Pancreas (tissue), 10 donors: ENCODE measurements at regions not wholly inside any gene's neighbourhood (a gene's known extent, or its start where the extent isn't known, plus 50 kb on each side); places are given as distances from the start of the nearest gene placed in this dataset.

Source experiments
- ATAC-seq, 4 donors: fragments of 200-7000 bp; cut with Tn5 transposase; one replicate each; pipeline versions ENCODE4 v1.8.0 to v1.9.1; 2020; ENCODE audit warnings: mild to moderate bottlenecking in 4 of 4, moderate library complexity in 4 of 4
- DNase-seq, 6 donors: peaks; one replicate each; pipeline ENCODE4 v3.0.0-alpha.2; 2020
- FAIRE-seq: peaks from 2 replicates; lab custom pipeline; 2012; peaks lifted over from hg19 to GRCh38; lab: Jason Lieb, UNC
- H3K27ac ChIP-seq, 4 donors: fragments of 200-600 bp; sonication (generic); 1 replicate in 3 of 4; 2 replicates in 1 of 4; pipeline versions ENCODE4 v1.5.0 to v1.8.0; 2020
- H3K27me3 ChIP-seq, 4 donors: fragments of 200-600 bp; one replicate each; pipeline ENCODE4 v1.8.0; 2021
- H3K36me3 ChIP-seq, 3 donors: fragments of 200-600 bp; sonication (generic) in 1 of 3; one replicate each; pipeline versions ENCODE4 v1.5.0 to v1.8.0; 2020 to 2021
- H3K4me1 ChIP-seq, 3 donors: fragments of 200-600 bp; one replicate each; pipeline ENCODE4 v1.8.0; 2021
- H3K4me3 ChIP-seq, 4 donors: fragments of 200-600 bp; sonication (generic) in 2 of 4; one replicate each; pipeline versions ENCODE4 v1.5.0 to v1.8.0; 2020 to 2021
- H3K9me3 ChIP-seq, 4 donors: fragments of 200-600 bp; one replicate each; pipeline ENCODE4 v1.8.0; 2021
- WGBS, 2 donors: extraction: QIAGEN DNeasy Blood & Tissue Kit; methylation state at CpG; one replicate each; pipeline ENCODE4 v1.1.7; 2013; 5-methylcytosine and 5-hydroxymethylcytosine counted together
- intact Hi-C, 3 donors: fragments of 100-400 bp; cut with DNase I; formaldehyde crosslinking; loops; one replicate each; pipeline versions ENCODE4 v1.11.1 to v1.14.2; 2022
- TF ChIP-seq, protein P1 (sequence below), 4 donors: fragments of 200-600 bp; sonication (generic) in 3 of 4; IDR thresholded peaks; one replicate each; pipeline versions ENCODE4 v1.5.0 to v1.8.0; 2021; ENCODE audit warnings: antibody characterized with exemption in 4 of 4
- donor health status: healthy with polysubstance abuse.
- donor health status: DM: no; HTN: no; CAD: no; lungs with moderate emphysema.
- donor health status: DM: no; HTN: no; CAD: no.
- donor health status: control.
- donor health status: control.
- donor health status: Bipolar disorder and iron deficiency.
- donor health status: DM: yes; HTN: yes; CAD: no.
- donor health status: DM: no; HTN: no; CAD: no.
- donor health status: DM: no; HTN: no; CAD: no.
- donor health status: DM: yes; HTN: yes; CAD: no.

- ATAC-seq: no peak
- Histone ChIP-seq H3K27ac (no peak overlapping the region), H3K9me3 (no peaks in the 10 kb centered on the region), H3K4me1 (no peaks in the 10 kb centered on the region), H3K36me3 (no peaks in the 10 kb centered on the region), H3K27me3 (no peaks in the 10 kb centered on the region), H3K4me3 (no peak overlapping the region)
- no peak for DNase-seq
- FAIRE-seq: no peak
- intact Hi-C loops: no loop called here
- TF ChIP-seq, protein P1, sequence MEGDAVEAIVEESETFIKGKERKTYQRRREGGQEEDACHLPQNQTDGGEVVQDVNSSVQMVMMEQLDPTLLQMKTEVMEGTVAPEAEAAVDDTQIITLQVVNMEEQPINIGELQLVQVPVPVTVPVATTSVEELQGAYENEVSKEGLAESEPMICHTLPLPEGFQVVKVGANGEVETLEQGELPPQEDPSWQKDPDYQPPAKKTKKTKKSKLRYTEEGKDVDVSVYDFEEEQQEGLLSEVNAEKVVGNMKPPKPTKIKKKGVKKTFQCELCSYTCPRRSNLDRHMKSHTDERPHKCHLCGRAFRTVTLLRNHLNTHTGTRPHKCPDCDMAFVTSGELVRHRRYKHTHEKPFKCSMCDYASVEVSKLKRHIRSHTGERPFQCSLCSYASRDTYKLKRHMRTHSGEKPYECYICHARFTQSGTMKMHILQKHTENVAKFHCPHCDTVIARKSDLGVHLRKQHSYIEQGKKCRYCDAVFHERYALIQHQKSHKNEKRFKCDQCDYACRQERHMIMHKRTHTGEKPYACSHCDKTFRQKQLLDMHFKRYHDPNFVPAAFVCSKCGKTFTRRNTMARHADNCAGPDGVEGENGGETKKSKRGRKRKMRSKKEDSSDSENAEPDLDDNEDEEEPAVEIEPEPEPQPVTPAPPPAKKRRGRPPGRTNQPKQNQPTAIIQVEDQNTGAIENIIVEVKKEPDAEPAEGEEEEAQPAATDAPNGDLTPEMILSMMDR (IDR thresholded peaks at IDR 0.05): no peak
- WGBS, 2 donors: 79 to 85% methylated on average over 1 of the region's 1 CpG
Observed at GRCh38 chr22:27295605-27296004, 506.0 kb downstream of the MN1 start.

DNA sequence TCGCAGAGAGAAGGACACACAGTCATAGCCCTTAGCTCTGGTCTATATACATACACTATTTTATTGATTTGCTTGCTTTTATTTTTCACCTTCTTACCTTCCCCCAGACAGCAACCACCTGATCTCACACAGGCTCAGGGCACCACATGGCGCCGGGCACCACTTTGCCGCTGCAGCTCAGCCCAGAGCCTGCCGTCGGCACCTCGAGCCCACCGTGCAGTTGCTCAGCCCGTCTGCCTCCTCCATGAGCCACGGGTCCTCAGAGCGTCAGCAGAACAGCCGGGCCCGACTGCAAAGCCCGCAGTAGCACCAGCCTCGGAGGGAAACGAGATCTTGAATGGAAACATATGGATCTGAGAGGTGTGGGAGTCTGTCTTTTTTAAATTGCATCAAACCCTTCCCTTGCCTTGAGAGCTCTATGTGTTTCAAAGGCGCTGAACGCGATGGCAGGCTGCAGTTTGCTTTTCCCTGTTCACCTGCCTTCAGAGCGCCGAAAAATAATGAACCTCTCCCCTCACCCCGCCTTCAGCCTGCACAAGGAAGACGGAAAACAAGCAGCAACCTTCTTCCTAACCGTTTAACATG is 505.4 kb downstream of the MN1 start:
- Histone ChIP-seq H3K4me3 (no peak overlapping the region), H3K27me3 (no peaks in the 10 kb centered on the region)
- 48 to 49% methylated on average over 24 of the region's 24 CpGs for WGBS, 2 donors

DNA sequence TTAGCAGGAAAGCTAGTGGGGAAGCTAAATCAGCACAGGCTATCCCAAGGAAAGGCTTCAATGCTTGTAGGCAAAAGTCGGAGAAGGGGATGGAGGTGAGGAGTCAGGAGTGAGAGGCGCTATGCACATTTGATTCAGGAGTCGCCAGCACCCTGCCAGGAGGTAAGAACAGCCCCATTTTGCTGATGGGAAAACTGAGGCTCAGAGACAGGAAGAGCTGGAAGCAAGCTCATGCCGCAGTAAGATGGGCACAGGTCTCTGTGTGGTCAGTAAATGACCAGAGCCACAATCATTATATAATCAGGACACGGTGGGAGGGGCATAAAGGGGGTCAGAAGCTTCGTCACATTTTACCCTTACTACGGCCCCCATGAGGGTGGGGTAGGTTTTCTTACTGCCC is 504.4 kb downstream of the MN1 start:
- 72 to 78% methylated on average over 7 of the region's 7 CpGs for WGBS, 2 donors
- TF ChIP-seq, protein P1 (IDR thresholded peaks at IDR 0.05): no peak
- Histone ChIP-seq H3K9me3 (no peaks in the 10 kb centered on the region), H3K36me3 (no peaks in the 10 kb centered on the region), H3K4me1 (no peaks in the 10 kb centered on the region), H3K27ac (no peak overlapping the region), H3K4me3 (no peak overlapping the region), H3K27me3 (no peaks in the 10 kb centered on the region)
- intact Hi-C loops: no loop called here
- no peak for ATAC-seq
- DNase-seq: no peak
- no peak for FAIRE-seq

More for the DNA sequence above, 505.4 kb downstream of the MN1 start:
- ATAC-seq (no peak), FAIRE-seq (no peak), DNase-seq (no peak)
- Histone ChIP-seq H3K36me3 (no peaks in the 10 kb centered on the region), H3K9me3 (no peaks in the 10 kb centered on the region), H3K4me1 (no peaks in the 10 kb centered on the region), H3K27ac (no peak overlapping the region)
- intact Hi-C loops: no loop called here
- TF ChIP-seq, protein P1 (IDR thresholded peaks at IDR 0.05): no peak

GRCh38 chr22:27298332-27298731 is 503.2 kb downstream of the MN1 start:
- TF ChIP-seq, protein P1 (IDR thresholded peaks at IDR 0.05): no peak
- H3K36me3 ChIP-seq: no peaks in the 10 kb centered on the region
- 34 to 37% methylated on average over 7 of the region's 7 CpGs for WGBS, 2 donors
- no peak overlapping the region for H3K4me3 ChIP-seq
- ATAC-seq (no peak), DNase-seq (no peak), FAIRE-seq (no peak)
- no peaks in the 10 kb centered on the region for H3K27me3 ChIP-seq
- intact Hi-C loops: no loop called here
- no peaks in the 10 kb centered on the region for H3K9me3 ChIP-seq
- no peak overlapping the region for H3K27ac ChIP-seq
- H3K4me1 ChIP-seq: no peaks in the 10 kb centered on the region

- no peak overlapping the region for H3K4me3 ChIP-seq
- no peaks in the 10 kb centered on the region for H3K27me3 ChIP-seq
- DNase-seq (no peak), ATAC-seq (no peak), FAIRE-seq (no peak)
- intact Hi-C loops: no loop called here
- H3K27ac ChIP-seq: no peak overlapping the region
- no peaks in the 10 kb centered on the region for H3K4me1 ChIP-seq
- 59 to 71% methylated on average over 4 of the region's 4 CpGs for WGBS, 2 donors
- H3K36me3 ChIP-seq: no peaks in the 10 kb centered on the region
- TF ChIP-seq, protein P1 (IDR thresholded peaks at IDR 0.05): no peak
- H3K9me3 ChIP-seq: no peaks in the 10 kb centered on the region
Observed at GRCh38 chr22:27298742-27299141, 502.8 kb downstream of the MN1 start.
